ENCODE measurements at regions not wholly inside any gene's neighbourhood (a gene's known extent, or its start where the extent isn't known, plus 50 kb on each side); places are given as distances from the start of the nearest gene placed in this dataset.
A peak's percentile ranks its signal among the peaks of the same experiment; 100 is the strongest.

- no peak overlapping the region for H3K9ac ChIP-seq (ENCODE audit: extremely low read depth, low read length, poor library complexity, severe bottlenecking)
- no peaks in the 10 kb centered on the region for H3K4me1 ChIP-seq (ENCODE audit: control insufficient read depth, insufficient read depth, low read length)
- no peaks in the 10 kb centered on the region for H3K36me3 ChIP-seq (ENCODE audit: control insufficient read depth, insufficient read depth, low read length)
- H3K4me3 ChIP-seq (ENCODE audit: low read length) = no peak overlapping the region
- Mint-ChIP-seq H3K9me3 (peaks cover 9% of the 10 kb centered on the region), H3K36me3 (ENCODE audit: low read depth) (peaks cover 10% of the 10 kb centered on the region), H3K27ac (no peak overlapping the region), H3K4me3 (no peak overlapping the region), H3K27me3 (ENCODE audit: insufficient read depth) (no peaks in the 10 kb centered on the region), H3K4me1 (peaks cover 9% of the 10 kb centered on the region)
- TF ChIP-seq CTCF (conservative IDR thresholded peaks at IDR 0.05) = no peak
- H3K9me3 ChIP-seq (ENCODE audit: control insufficient read depth, low read length) = peaks cover 14% of the 10 kb centered on the region
- H3K27me3 ChIP-seq (ENCODE audit: control insufficient read depth, insufficient read depth, low read length, poor library complexity, severe bottlenecking) = no peaks in the 10 kb centered on the region
- no peak for DNase-seq
- no peak overlapping the region for H3K27ac ChIP-seq (ENCODE audit: low read depth, low read length)
- WGBS, 2 experiments (ENCODE audit: insufficient coverage in 1 of 2, insufficient read length in 1 of 2) = 86 to 92% methylated on average over 4 to 5 of the region's 5 CpGs
These were observed 2263.8 kb upstream of the ACO1 start for GRCh38 chr9:30120666-30121065.

GRCh38 chr9:30121611-30122010 lies 2262.8 kb upstream of the ACO1 start:
- Mint-ChIP-seq H3K27ac (no peak overlapping the region), H3K4me3 (no peak overlapping the region)
- H3K27ac ChIP-seq (ENCODE audit: low read depth, low read length) = no peak overlapping the region

GRCh38 chr9:30125881-30126280 lies 2258.6 kb upstream of the ACO1 start:
- no peak overlapping the region for H3K27ac ChIP-seq (ENCODE audit: low read depth, low read length)
- peaks cover 13% of the 10 kb centered on the region for H3K9me3 ChIP-seq (ENCODE audit: control insufficient read depth, low read length)
- no peak overlapping the region for H3K4me3 ChIP-seq (ENCODE audit: low read length)
- H3K27ac Mint-ChIP-seq = no peak overlapping the region
- H3K27me3 Mint-ChIP-seq (ENCODE audit: insufficient read depth) = no peaks in the 10 kb centered on the region
- TF ChIP-seq CTCF (conservative IDR thresholded peaks at IDR 0.05) = peak; percentile 37
- H3K9me3 Mint-ChIP-seq = peaks cover 11% of the 10 kb centered on the region
- no peaks in the 10 kb centered on the region for H3K27me3 ChIP-seq (ENCODE audit: control insufficient read depth, insufficient read depth, low read length, poor library complexity, severe bottlenecking)
- no peak overlapping the region for H3K9ac ChIP-seq (ENCODE audit: extremely low read depth, low read length, poor library complexity, severe bottlenecking)
- no peaks in the 10 kb centered on the region for H3K4me1 ChIP-seq (ENCODE audit: control insufficient read depth, insufficient read depth, low read length)
- peaks cover 18% of the 10 kb centered on the region for H3K4me1 Mint-ChIP-seq
- no peak overlapping the region for H3K4me3 Mint-ChIP-seq
- H3K36me3 ChIP-seq (ENCODE audit: control insufficient read depth, insufficient read depth, low read length) = no peaks in the 10 kb centered on the region
- DNase-seq = no peak
- peaks cover 14% of the 10 kb centered on the region for H3K36me3 Mint-ChIP-seq (ENCODE audit: low read depth)

More at GRCh38 chr9:30121611-30122010, 2262.8 kb upstream of the ACO1 start:
- Histone ChIP-seq H3K36me3 (ENCODE audit: control insufficient read depth, insufficient read depth, low read length) (no peaks in the 10 kb centered on the region), H3K27me3 (ENCODE audit: control insufficient read depth, insufficient read depth, low read length, poor library complexity, severe bottlenecking) (no peaks in the 10 kb centered on the region), H3K9me3 (ENCODE audit: control insufficient read depth, low read length) (peaks cover 10% of the 10 kb centered on the region), H3K4me3 (ENCODE audit: low read length) (no peak overlapping the region), H3K9ac (ENCODE audit: extremely low read depth, low read length, poor library complexity, severe bottlenecking) (no peak overlapping the region), H3K4me1 (ENCODE audit: control insufficient read depth, insufficient read depth, low read length) (no peaks in the 10 kb centered on the region)
- 96% methylated on average over 4 of the region's 4 CpGs; no CpG with 5 or more reads in 1 of the 2 experiments for WGBS, 2 experiments (ENCODE audit: insufficient coverage in 1 of 2, insufficient read length in 1 of 2)
- no peaks in the 10 kb centered on the region for H3K27me3 Mint-ChIP-seq (ENCODE audit: insufficient read depth)
- peaks cover 8% of the 10 kb centered on the region for H3K9me3 Mint-ChIP-seq
- TF ChIP-seq CTCF (conservative IDR thresholded peaks at IDR 0.05) = no peak
- H3K4me1 Mint-ChIP-seq = peaks cover 13% of the 10 kb centered on the region
- peaks cover 11% of the 10 kb centered on the region for H3K36me3 Mint-ChIP-seq (ENCODE audit: low read depth)
- no peak for DNase-seq
